LoVo (cell line): ENCODE measurements at regions not wholly inside any gene's neighbourhood (a gene's known extent, or its start where the extent isn't known, plus 50 kb on each side); places are given as distances from the start of the nearest gene placed in this dataset.

Source experiments
- DNase-seq: peaks from one replicate; pipeline ENCODE4 v3.0.0-alpha.2; 2016; ENCODE audit warnings: low spot score

DNA sequence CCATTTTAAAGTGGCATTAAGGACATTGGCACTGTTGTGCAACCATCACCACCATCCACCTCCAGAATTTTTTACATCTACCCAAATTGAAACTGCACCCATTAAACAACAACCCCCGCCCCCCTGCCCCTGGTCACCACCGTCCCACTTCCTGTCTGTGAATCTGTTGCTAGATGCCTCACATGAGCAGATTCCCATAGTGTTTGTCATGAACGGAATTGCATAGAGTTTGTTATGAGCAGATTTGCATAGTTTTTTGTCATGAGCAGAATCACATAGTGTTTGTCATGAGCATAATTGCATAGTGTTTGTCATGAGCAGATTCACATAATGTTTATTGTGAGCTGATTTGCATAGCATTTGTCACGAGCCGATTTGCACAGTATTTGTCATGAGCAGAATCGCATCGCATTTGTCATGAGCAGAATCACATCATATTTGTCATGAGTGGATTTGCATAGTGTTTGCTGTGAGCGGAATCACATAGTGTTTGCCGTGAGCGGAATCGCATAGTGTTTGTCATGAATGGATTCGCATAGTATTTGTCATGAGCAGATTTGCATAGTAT lies 54.0 kb upstream of the GTF3A start:
- no peak for DNase-seq

DNA sequence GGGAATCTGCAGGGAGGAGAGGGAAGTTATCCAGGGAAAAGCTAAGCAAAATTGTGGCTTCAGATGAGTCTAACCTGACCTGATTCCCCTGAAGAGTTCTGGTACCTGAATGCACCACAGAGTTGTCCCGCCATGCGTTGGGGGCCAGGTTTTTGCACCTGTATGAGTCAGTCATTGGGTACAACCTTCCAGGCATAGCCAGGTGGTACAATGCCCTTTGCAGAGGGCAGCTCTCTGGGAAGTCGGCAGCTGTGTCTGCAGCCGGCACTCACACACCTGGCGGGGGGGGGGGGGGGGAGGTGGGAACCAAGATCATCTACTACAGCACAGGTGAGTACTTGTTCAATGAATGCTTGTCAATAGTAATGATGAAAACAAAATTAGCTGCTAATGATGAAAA lies 52.5 kb upstream of the GTF3A start:
- DNase-seq, result no peak

DNA sequence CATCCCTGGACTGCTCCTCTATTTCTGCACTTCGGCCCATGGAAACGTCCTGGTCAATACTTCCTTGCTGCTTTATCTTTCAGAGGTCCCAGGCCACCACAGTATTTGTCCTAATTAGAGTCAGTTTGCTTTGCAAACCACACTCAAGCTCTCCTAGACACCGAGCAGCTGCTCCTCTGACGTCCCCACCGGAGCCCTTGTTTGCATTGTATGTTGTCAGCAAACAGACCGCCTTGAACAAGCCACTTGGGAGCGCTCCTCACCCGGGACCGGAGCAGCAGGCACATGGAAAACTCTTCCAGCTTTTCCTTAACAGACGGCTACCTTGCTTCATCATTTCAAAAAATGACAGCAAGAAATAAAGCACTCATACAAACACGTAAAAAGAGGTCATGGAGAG lies 51.5 kb upstream of the GTF3A start:
- DNase-seq, result no peak

DNA sequence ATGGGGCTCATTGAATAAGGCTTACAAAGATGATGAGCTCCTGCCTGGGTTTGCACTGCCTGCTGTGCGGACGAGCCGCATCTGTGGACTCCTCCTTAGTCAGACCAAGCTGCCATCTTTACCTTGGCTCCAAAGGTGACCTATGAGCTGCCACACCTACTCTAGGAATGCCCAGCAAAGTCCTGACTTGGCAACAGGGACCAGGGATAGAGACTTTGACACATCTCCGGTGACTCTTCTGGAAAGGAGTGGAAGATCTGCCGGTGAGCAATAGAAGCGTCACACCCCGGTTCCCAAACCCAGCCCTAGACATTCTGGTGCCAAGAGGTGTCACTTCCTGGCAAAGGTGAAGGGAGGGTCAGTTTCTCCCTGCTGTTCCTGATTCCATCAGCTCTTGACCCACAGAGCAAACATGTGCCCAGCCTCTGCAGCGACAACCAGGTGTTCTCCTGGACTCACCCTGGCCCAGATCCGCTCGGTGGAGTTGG lies 50.2 kb upstream of the GTF3A start:
- peak; percentile 73 for DNase-seq
